ENCODE measurements at regions not wholly inside any gene's neighbourhood (a gene's known extent, or its start where the extent isn't known, plus 50 kb on each side); places are given as distances from the start of the nearest gene placed in this dataset.

GRCh38 chr2:21804151-21804550 lies 680.4 kb downstream of the TDRD15 start:
- POLR2A ChIA-PET = no interaction called here
- DNase-seq (ENCODE audit: low read depth in 1 of 2, low spot score in 1 of 2) (no peak), FAIRE-seq (no peak), ATAC-seq (no peak)
- Histone ChIP-seq H3K4me1 (no peaks in the 10 kb centered on the region), H3K9me3 (no peaks in the 10 kb centered on the region), H3K4me2 (no peak overlapping the region), H3K4me3 (no peak overlapping the region), H3K27ac (no peak overlapping the region)
- no peak for TF ChIP-seq JUN (IDR thresholded peaks at IDR 0.05)
- TF ChIP-seq SREBF2 (IDR thresholded peaks at IDR 0.05) = no peak
- TF ChIP-seq CHD2 (IDR thresholded peaks at IDR 0.05; ENCODE audit: low read length, partially characterized antibody) = no peak
- no peak for TF ChIP-seq POLR2AphosphoS2 (conservative IDR thresholded peaks at IDR 0.05; ENCODE audit: low read length)
- no peak for TF ChIP-seq SMC3 (IDR thresholded peaks at IDR 0.05)
- CTCF ChIA-PET = no interaction called here
- 1% methylated on average over 3 of the region's 3 CpGs for whole genome bisulfite sequencing (ENCODE audit: missing lambda C conversion rate)

- WGBS (ENCODE audit: missing lambda C conversion rate) = 7% methylated on average over 2 of the region's 2 CpGs
- ChIA-PET CTCF (interaction anchor here (1.6 kb wide), 1 partner anchor 10 kb away, joined by 4 read pairs; no protein-coding TSS in a partner anchor), POLR2A (no interaction called here)
- TF ChIP-seq EP300 (IDR thresholded peaks at IDR 0.05) = no peak
- TF ChIP-seq, protein P1, sequence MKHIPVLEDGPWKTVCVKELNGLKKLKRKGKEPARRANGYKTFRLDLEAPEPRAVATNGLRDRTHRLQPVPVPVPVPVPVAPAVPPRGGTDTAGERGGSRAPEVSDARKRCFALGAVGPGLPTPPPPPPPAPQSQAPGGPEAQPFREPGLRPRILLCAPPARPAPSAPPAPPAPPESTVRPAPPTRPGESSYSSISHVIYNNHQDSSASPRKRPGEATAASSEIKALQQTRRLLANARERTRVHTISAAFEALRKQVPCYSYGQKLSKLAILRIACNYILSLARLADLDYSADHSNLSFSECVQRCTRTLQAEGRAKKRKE (CRISPR knock-in tag; IDR thresholded peaks at IDR 0.05; ENCODE audit: low read depth) = no peak
- TF ChIP-seq ZSCAN20 (CRISPR knock-in tag; IDR thresholded peaks at IDR 0.05) = no peak
- TF ChIP-seq, protein P2, sequence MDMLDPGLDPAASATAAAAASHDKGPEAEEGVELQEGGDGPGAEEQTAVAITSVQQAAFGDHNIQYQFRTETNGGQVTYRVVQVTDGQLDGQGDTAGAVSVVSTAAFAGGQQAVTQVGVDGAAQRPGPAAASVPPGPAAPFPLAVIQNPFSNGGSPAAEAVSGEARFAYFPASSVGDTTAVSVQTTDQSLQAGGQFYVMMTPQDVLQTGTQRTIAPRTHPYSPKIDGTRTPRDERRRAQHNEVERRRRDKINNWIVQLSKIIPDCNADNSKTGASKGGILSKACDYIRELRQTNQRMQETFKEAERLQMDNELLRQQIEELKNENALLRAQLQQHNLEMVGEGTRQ (IDR thresholded peaks at IDR 0.05) = no peak
- no peak for TF ChIP-seq GATA3 (IDR thresholded peaks at IDR 0.05; ENCODE audit: borderline replicate concordance)
- no peak for TF ChIP-seq SMC3 (IDR thresholded peaks at IDR 0.05)
- TF ChIP-seq, protein P3, sequence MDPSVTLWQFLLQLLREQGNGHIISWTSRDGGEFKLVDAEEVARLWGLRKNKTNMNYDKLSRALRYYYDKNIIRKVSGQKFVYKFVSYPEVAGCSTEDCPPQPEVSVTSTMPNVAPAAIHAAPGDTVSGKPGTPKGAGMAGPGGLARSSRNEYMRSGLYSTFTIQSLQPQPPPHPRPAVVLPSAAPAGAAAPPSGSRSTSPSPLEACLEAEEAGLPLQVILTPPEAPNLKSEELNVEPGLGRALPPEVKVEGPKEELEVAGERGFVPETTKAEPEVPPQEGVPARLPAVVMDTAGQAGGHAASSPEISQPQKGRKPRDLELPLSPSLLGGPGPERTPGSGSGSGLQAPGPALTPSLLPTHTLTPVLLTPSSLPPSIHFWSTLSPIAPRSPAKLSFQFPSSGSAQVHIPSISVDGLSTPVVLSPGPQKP (IDR thresholded peaks at IDR 0.05; ENCODE audit: low read depth, low read length) = no peak
- no peak for TF ChIP-seq TFCP2L1 (CRISPR knock-in tag; IDR thresholded peaks at IDR 0.05)
- no peak for TF ChIP-seq CHD4 (IDR thresholded peaks at IDR 0.05; ENCODE audit: borderline replicate concordance)
- TF ChIP-seq NR3C1 (IDR thresholded peaks at IDR 0.05) = no peak
- no peak for TF ChIP-seq ZNF302 (CRISPR knock-in tag; IDR thresholded peaks at IDR 0.05)
- TF ChIP-seq RCOR1 (IDR thresholded peaks at IDR 0.05; ENCODE audit: low read depth, low read length) = no peak
- TF ChIP-seq FOSL2 (IDR thresholded peaks at IDR 0.05) = no peak
- TF ChIP-seq FOSL2 (CRISPR knock-in tag; IDR thresholded peaks at IDR 0.05) = no peak
- no peak for TF ChIP-seq HEYL (CRISPR knock-in tag; IDR thresholded peaks at IDR 0.05)
- TF ChIP-seq TP53 (CRISPR knock-in tag; IDR thresholded peaks at IDR 0.05) = no peak
- H3K27ac ChIP-seq = no peak overlapping the region
- H3K4me2 ChIP-seq = no peak overlapping the region
- FAIRE-seq (no peak), ATAC-seq (no peak), DNase-seq (ENCODE audit: low read depth in 1 of 2, low spot score in 1 of 2) (no peak)
- H3K9me3 ChIP-seq = peaks cover 3% of the 10 kb centered on the region; the same call in 1 of the 3 replicates
- H3K4me3 ChIP-seq = no peak overlapping the region
- H3K4me1 ChIP-seq = no peaks in the 10 kb centered on the region
Measured at GRCh38 chr2:21811541-21811940, 687.8 kb downstream of the TDRD15 start.

DNA sequence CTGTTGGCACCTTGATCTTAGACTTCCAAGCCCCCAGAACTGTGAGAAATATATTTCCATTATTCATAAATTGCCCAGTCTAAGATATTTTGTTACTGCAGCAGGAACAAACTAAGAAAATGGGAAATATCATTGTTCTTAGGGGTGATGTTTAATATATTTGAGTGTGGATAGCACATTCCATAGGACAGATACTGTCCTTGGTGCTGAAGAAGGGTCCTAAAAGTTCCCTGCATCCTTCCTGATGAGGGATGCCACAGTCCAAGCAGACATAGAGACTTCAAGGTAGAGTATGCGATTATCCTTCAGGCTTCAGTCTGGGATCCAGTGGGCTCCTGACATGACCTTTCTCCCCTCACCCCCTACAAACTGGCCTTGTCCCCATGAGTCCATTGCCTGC lies 689.0 kb downstream of the TDRD15 start:
- no peak overlapping the region for H3K27ac ChIP-seq
- ChIA-PET CTCF (interaction anchor here (1.6 kb wide), 1 partner anchor 9 kb away, joined by 4 read pairs; no protein-coding TSS in a partner anchor), POLR2A (no interaction called here)
- DNase-seq (ENCODE audit: low read depth in 1 of 2, low spot score in 1 of 2) (no peak), FAIRE-seq (no peak), ATAC-seq (no peak)
- peak; percentile 26; the same call in 1 of the 2 replicates for TF ChIP-seq REST (IDR thresholded peaks at IDR 0.05)
- TF ChIP-seq PHF8 (IDR thresholded peaks at IDR 0.05; ENCODE audit: borderline replicate concordance, low read depth) = no peak
- 81% methylated on average over 1 of the region's 1 CpG for WGBS (ENCODE audit: missing lambda C conversion rate)
- H3K4me1 ChIP-seq = no peaks in the 10 kb centered on the region
- peaks cover 5% of the 10 kb centered on the region; the same call in 1 of the 3 replicates for H3K9me3 ChIP-seq
- H3K4me3 ChIP-seq = no peak overlapping the region
- no peak overlapping the region for H3K4me2 ChIP-seq
